ENCODE measurements at regions not wholly inside any gene's neighbourhood (a gene's known extent, or its start where the extent isn't known, plus 50 kb on each side); places are given as distances from the start of the nearest gene placed in this dataset.
"Not testable (repeated sequence)": the region's sequence is repeated elsewhere in the genome, so short reads cannot be mapped to it uniquely, and the experiment has no call there.

DNA sequence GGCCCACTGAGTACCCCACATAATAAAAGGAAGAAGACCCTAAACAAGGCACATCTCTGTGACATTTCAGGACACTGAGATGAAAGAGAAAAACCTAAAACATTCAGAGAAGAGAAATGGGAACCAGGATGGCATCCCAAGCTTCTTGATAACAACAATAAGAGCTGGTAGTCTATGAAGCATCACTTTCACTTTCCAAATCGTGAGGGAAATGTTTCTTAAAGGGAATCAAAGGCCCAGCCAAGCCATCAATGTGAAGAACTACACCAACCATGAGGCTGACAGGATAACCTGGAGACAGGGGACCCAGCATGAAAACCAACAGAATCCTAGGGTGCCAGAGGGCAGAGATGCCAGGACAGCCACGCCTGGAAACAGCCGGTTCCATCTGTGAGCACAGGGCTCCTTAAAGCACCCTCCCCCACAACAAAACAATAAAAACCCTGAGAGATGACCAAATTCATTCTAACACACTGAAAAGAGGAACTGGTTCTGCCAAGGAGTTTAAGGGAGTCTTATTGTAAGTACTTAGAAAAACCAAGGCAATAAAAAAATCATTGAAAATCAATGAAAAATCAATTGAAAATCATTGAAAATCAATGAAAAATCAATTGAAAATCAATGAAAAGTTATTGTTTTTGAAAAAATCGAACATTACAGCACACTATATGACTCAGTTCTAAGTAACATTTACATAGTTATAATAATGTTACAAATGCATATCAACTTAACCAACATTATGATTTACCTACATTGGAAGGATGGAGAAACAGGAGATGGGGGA, 141.5 kb upstream of the ERG start:
- in situ Hi-C loops (cut with MboI; ENCODE audit: low pct_ligation_motif_present in 1 of 4, low pct_unique_long_range_greater_than_20kb in 1 of 4, low sequenced_read_pairs in 3 of 4), result no loop called here
- intact Hi-C loops (cut with DNase I; ENCODE audit: low total_unique reads), result no loop called here
- Histone ChIP-seq H3K27ac (no peak overlapping the region), H3K4me3 (no peak overlapping the region), H3K9me3 (peaks cover 0 to 5% of the 10 kb centered on the region in 2 donors), H3K4me1 (no peaks in the 10 kb centered on the region), H3K27me3 (no peaks in the 10 kb centered on the region), H3K36me3 (no peaks in the 10 kb centered on the region)
- DNase-seq, result no peak
- TF ChIP-seq EP300 (IDR thresholded peaks at IDR 0.05; ENCODE audit: low read depth) (no peak), POLR2AphosphoS5 (IDR thresholded peaks at IDR 0.05) (no peak), POLR2A (IDR thresholded peaks at IDR 0.05) (no peak)
- TF ChIP-seq, protein P1, sequence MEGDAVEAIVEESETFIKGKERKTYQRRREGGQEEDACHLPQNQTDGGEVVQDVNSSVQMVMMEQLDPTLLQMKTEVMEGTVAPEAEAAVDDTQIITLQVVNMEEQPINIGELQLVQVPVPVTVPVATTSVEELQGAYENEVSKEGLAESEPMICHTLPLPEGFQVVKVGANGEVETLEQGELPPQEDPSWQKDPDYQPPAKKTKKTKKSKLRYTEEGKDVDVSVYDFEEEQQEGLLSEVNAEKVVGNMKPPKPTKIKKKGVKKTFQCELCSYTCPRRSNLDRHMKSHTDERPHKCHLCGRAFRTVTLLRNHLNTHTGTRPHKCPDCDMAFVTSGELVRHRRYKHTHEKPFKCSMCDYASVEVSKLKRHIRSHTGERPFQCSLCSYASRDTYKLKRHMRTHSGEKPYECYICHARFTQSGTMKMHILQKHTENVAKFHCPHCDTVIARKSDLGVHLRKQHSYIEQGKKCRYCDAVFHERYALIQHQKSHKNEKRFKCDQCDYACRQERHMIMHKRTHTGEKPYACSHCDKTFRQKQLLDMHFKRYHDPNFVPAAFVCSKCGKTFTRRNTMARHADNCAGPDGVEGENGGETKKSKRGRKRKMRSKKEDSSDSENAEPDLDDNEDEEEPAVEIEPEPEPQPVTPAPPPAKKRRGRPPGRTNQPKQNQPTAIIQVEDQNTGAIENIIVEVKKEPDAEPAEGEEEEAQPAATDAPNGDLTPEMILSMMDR (IDR thresholded peaks at IDR 0.05), result no peak
- 32% methylated on average over 2 to 4 of the region's 4 CpGs for WGBS, 2 donors (ENCODE audit: low coverage in 1 of 2)

DNA sequence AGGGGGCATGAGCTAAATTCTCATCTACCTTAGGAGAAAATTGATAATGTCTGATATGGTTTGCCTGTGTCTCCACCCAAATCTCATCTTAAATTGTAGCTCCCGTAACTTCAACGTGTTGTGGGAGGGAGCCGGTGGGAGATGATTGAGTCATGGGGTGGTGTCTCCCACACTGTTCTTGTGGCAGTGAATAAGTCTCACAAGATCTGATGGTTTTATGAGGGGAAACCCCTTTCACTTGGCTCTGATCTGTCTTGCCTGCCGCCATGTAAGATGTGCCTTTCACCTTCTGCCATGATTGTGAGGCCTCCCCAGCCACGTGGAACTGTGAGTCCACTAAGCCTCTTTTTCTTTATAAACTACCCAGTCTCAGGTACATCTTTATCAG, 142.1 kb upstream of the ERG start:
- H3K27ac ChIP-seq; H3K4me3 ChIP-seq; H3K4me1 ChIP-seq; H3K27me3 ChIP-seq; DNase-seq; in situ Hi-C loops (cut with MboI; ENCODE audit: low pct_ligation_motif_present in 1 of 4, low pct_unique_long_range_greater_than_20kb in 1 of 4, low sequenced_read_pairs in 3 of 4); H3K9me3 ChIP-seq; H3K36me3 ChIP-seq; intact Hi-C loops (cut with DNase I; ENCODE audit: low total_unique reads): not testable (repeated sequence)
- WGBS, 2 donors (ENCODE audit: low coverage in 1 of 2), result 90 to 100% methylated on average over 2 to 5 of the region's 5 CpGs

DNA sequence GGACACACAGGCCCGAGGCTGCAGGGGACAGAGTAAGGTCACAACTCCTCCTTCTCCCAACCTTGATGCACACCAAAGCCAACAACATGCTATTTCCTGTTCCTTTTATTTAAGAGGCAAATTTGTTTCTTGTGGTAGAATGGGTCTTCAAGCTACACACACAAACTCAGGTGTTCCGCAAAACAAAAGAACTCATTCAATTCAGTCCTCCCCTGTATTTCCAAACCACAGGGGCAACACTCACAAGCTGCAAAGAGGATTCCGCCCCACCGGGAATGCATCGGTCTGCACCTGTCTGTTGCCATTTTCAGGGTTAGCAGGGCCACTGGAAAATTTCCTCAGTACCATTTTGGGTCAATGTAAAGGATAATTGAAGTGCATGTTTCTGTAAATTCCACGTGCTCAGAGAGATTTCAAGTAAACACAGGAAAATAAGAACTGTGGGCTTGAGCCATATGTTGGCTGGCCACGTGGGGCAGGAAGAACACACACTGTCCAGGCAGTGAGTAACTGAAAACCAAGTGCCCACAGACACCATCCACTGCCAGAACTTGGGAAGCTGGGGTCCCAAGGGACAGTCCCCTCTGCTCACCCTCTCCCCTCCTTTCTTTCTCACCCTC, 145.2 kb upstream of the ERG start:
- Histone ChIP-seq H3K4me3 (no peak overlapping the region), H3K27me3 (no peaks in the 10 kb centered on the region), H3K27ac (no peak overlapping the region), H3K9me3 (no peaks in the 10 kb centered on the region), H3K4me1 (no peaks in the 10 kb centered on the region), H3K36me3 (no peaks in the 10 kb centered on the region)
- no peak for DNase-seq
- intact Hi-C loops (cut with DNase I; ENCODE audit: low total_unique reads), result no loop called here
- TF ChIP-seq EP300 (IDR thresholded peaks at IDR 0.05; ENCODE audit: low read depth) (no peak), POLR2AphosphoS5 (IDR thresholded peaks at IDR 0.05) (no peak), POLR2A (IDR thresholded peaks at IDR 0.05) (no peak)
- TF ChIP-seq, protein P1 (IDR thresholded peaks at IDR 0.05), result no peak
- WGBS, 2 donors (ENCODE audit: low coverage in 1 of 2), result 74 to 100% methylated on average over 2 to 7 of the region's 7 CpGs
- in situ Hi-C loops (cut with MboI; ENCODE audit: low pct_ligation_motif_present in 1 of 4, low pct_unique_long_range_greater_than_20kb in 1 of 4, low sequenced_read_pairs in 3 of 4), result no loop called here

DNA sequence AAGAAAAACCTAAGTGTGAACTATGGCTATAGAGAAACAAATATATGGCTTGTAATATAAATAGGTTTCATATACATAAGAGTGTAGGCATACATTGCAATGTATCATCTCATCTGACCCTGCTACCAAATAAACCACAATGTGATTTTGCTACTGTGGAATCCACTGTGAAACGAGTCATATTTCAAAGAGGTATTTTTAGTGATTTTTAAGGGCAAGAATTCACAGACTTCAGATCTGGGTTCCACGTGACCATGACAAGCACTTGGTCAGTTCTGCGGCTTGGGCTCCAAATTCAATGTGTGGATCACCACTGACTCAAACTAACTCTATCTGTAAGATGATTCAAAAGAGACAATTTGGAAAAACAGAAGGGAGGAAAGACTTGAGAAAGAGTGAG, 147.0 kb upstream of the ERG start:
- no peaks in the 10 kb centered on the region for H3K36me3 ChIP-seq
- TF ChIP-seq, protein P1 (IDR thresholded peaks at IDR 0.05), result no peak
- TF ChIP-seq POLR2A (IDR thresholded peaks at IDR 0.05), result no peak
- no peak for TF ChIP-seq EP300 (IDR thresholded peaks at IDR 0.05; ENCODE audit: low read depth)
- no peak for TF ChIP-seq POLR2AphosphoS5 (IDR thresholded peaks at IDR 0.05)
- no peaks in the 10 kb centered on the region for H3K27me3 ChIP-seq
- no peaks in the 10 kb centered on the region for H3K9me3 ChIP-seq
- intact Hi-C loops (cut with DNase I; ENCODE audit: low total_unique reads) (no loop called here), in situ Hi-C loops (cut with MboI; ENCODE audit: low pct_ligation_motif_present in 1 of 4, low pct_unique_long_range_greater_than_20kb in 1 of 4, low sequenced_read_pairs in 3 of 4) (no loop called here)
- H3K4me3 ChIP-seq, result no peak overlapping the region
- no peaks in the 10 kb centered on the region for H3K4me1 ChIP-seq
- WGBS, 2 donors (ENCODE audit: low coverage in 1 of 2), result 71 to 86% methylated on average over 3 of the region's 3 CpGs
- no peak overlapping the region for H3K27ac ChIP-seq
- no peak for DNase-seq
